ENCODE measurements at regions not wholly inside any gene's neighbourhood (a gene's known extent, or its start where the extent isn't known, plus 50 kb on each side); places are given as distances from the start of the nearest gene placed in this dataset.
"Not testable (repeated sequence)": the region's sequence is repeated elsewhere in the genome, so short reads cannot be mapped to it uniquely, and the experiment has no call there.

- DNase-seq (ENCODE audit: low read depth): no peak
These were observed 300.0 kb upstream of the ALG10B start for GRCh38 chr12:38016602-38017001.

GRCh38 chr12:38025916-38026315 is 290.7 kb upstream of the ALG10B start:
- DNase-seq (ENCODE audit: low read depth): no peak

GRCh38 chr12:38053113-38053512 is 263.5 kb upstream of the ALG10B start:
- no peak for DNase-seq (ENCODE audit: low read depth)

- DNase-seq (ENCODE audit: low read depth): no peak
These were observed 262.7 kb upstream of the ALG10B start for GRCh38 chr12:38053655-38054464.

GRCh38 chr12:38056701-38057689 is 259.6 kb upstream of the ALG10B start:
- no peak for DNase-seq (ENCODE audit: low read depth)

GRCh38 chr12:38099686-38100085 is 216.9 kb upstream of the ALG10B start:
- DNase-seq (ENCODE audit: low read depth): no peak

- no peak for DNase-seq (ENCODE audit: low read depth)
These were observed 214.8 kb upstream of the ALG10B start for GRCh38 chr12:38101753-38102152.

GRCh38 chr12:38102197-38102596 is 214.4 kb upstream of the ALG10B start:
- DNase-seq (ENCODE audit: low read depth): no peak

- no peak for DNase-seq (ENCODE audit: low read depth)
These were observed 206.4 kb upstream of the ALG10B start for GRCh38 chr12:38110026-38110699.

- no peak for DNase-seq (ENCODE audit: low read depth)
These were observed 202.6 kb upstream of the ALG10B start for GRCh38 chr12:38113991-38114390.

- DNase-seq (ENCODE audit: low read depth): no peak
These were observed 199.6 kb upstream of the ALG10B start for GRCh38 chr12:38116968-38117367.

GRCh38 chr12:38118632-38119031 is 197.9 kb upstream of the ALG10B start:
- DNase-seq (ENCODE audit: low read depth): no peak

GRCh38 chr12:38120438-38120837 is 196.1 kb upstream of the ALG10B start:
- DNase-seq (ENCODE audit: low read depth): no peak

GRCh38 chr12:38123028-38123427 is 193.5 kb upstream of the ALG10B start:
- DNase-seq (ENCODE audit: low read depth): not testable (repeated sequence)

- no peak for DNase-seq (ENCODE audit: low read depth)
These were observed 192.9 kb upstream of the ALG10B start for GRCh38 chr12:38123566-38124246.

- no peak for DNase-seq (ENCODE audit: low read depth)
These were observed 192.1 kb upstream of the ALG10B start for GRCh38 chr12:38124247-38125012.

GRCh38 chr12:38132139-38132538 is 184.4 kb upstream of the ALG10B start:
- no peak for DNase-seq (ENCODE audit: low read depth)

- DNase-seq (ENCODE audit: low read depth): no peak
These were observed 179.3 kb upstream of the ALG10B start for GRCh38 chr12:38137287-38137686.

GRCh38 chr12:38137716-38138115 is 178.9 kb upstream of the ALG10B start:
- no peak for DNase-seq (ENCODE audit: low read depth)

GRCh38 chr12:38138225-38139221 is 178.1 kb upstream of the ALG10B start:
- peak; percentile 14 for DNase-seq (ENCODE audit: low read depth)

Data from non-pigmented ciliary epithelial cell (primary cell).